ENCODE measurements at regions not wholly inside any gene's neighbourhood (a gene's known extent, or its start where the extent isn't known, plus 50 kb on each side); places are given as distances from the start of the nearest gene placed in this dataset.

GRCh38 chr15:47929138-47929803 lies 191.5 kb upstream of the SLC24A5 start:
- no peak for TF ChIP-seq CTCF (conservative IDR thresholded peaks at IDR 0.05; ENCODE audit: low read length)
- no peak for TF ChIP-seq EZH2phosphoT487 (IDR thresholded peaks at IDR 0.05; ENCODE audit: borderline replicate concordance, low read depth, low read length)
- Histone ChIP-seq H3K36me3 (ENCODE audit: insufficient read depth, low read length) (no peaks in the 10 kb centered on the region), H3K4me2 (ENCODE audit: low read length) (no peak overlapping the region), H3K4me3 (ENCODE audit: low read depth, low read length, poor library complexity, severe bottlenecking) (no peak overlapping the region), H3K4me1 (ENCODE audit: insufficient read depth, low read length, poor library complexity, severe bottlenecking) (peaks cover 5% of the 10 kb centered on the region), H3K79me2 (ENCODE audit: insufficient read depth, low read depth, low read length) (no peaks in the 10 kb centered on the region), H3K27ac (ENCODE audit: low read depth, low read length, poor library complexity, severe bottlenecking) (no peak overlapping the region), H2AFZ (ENCODE audit: low read length) (no peak overlapping the region), H3K9me3 (ENCODE audit: low read length) (no peaks in the 10 kb centered on the region), H3K9me2 (ENCODE audit: insufficient read depth, low read length) (no peaks in the 10 kb centered on the region), H4K20me1 (ENCODE audit: insufficient read depth, low read length) (no peaks in the 10 kb centered on the region)
- intact Hi-C loops (cut with micrococcal nuclease; ENCODE audit: unreplicated experiment): no loop called here
- ChIA-PET CTCF (ENCODE audit: unreplicated experiment) (no interaction called here), POLR2A (interaction anchor here (0.6 kb wide), 1 partner anchor 298 kb away, joined by 3 read pairs; no protein-coding TSS in a partner anchor)
- peak; percentile 39 for DNase-seq (ENCODE audit: low spot score)
- no TSS peak for BruUV-seq (replicated peaks)

- peaks cover 5% of the 10 kb centered on the region for H3K4me1 ChIP-seq (ENCODE audit: insufficient read depth, low read length, poor library complexity, severe bottlenecking)
- ChIA-PET POLR2A (no interaction called here), CTCF (ENCODE audit: unreplicated experiment) (no interaction called here)
- no TSS peak for BruUV-seq (replicated peaks)
- H3K79me2 ChIP-seq (ENCODE audit: insufficient read depth, low read depth, low read length): no peaks in the 10 kb centered on the region
- H3K4me3 ChIP-seq (ENCODE audit: low read depth, low read length, poor library complexity, severe bottlenecking): no peak overlapping the region
- no peak overlapping the region for H3K27ac ChIP-seq (ENCODE audit: low read depth, low read length, poor library complexity, severe bottlenecking)
- no peaks in the 10 kb centered on the region for H3K9me2 ChIP-seq (ENCODE audit: insufficient read depth, low read length)
- no peak overlapping the region for H2AFZ ChIP-seq (ENCODE audit: low read length)
- H4K20me1 ChIP-seq (ENCODE audit: insufficient read depth, low read length): no peaks in the 10 kb centered on the region
- H3K4me2 ChIP-seq (ENCODE audit: low read length): no peak overlapping the region
- TF ChIP-seq EZH2phosphoT487 (IDR thresholded peaks at IDR 0.05; ENCODE audit: borderline replicate concordance, low read depth, low read length) (no peak), CTCF (conservative IDR thresholded peaks at IDR 0.05; ENCODE audit: low read length) (no peak)
- no peaks in the 10 kb centered on the region for H3K9me3 ChIP-seq (ENCODE audit: low read length)
- H3K36me3 ChIP-seq (ENCODE audit: insufficient read depth, low read length): no peaks in the 10 kb centered on the region
- intact Hi-C loops (cut with micrococcal nuclease; ENCODE audit: unreplicated experiment): no loop called here
- no peak for DNase-seq (ENCODE audit: low spot score)
Observed at GRCh38 chr15:47932261-47932660, 188.5 kb upstream of the SLC24A5 start.

- H3K4me1 ChIP-seq (ENCODE audit: insufficient read depth, low read length, poor library complexity, severe bottlenecking): peaks cover 5% of the 10 kb centered on the region
- TF ChIP-seq EZH2phosphoT487 (IDR thresholded peaks at IDR 0.05; ENCODE audit: borderline replicate concordance, low read depth, low read length): no peak
- TF ChIP-seq CTCF (conservative IDR thresholded peaks at IDR 0.05; ENCODE audit: low read length): no peak
- ChIA-PET CTCF (ENCODE audit: unreplicated experiment) (no interaction called here), POLR2A (no interaction called here)
- H3K4me2 ChIP-seq (ENCODE audit: low read length): no peak overlapping the region
- H3K79me2 ChIP-seq (ENCODE audit: insufficient read depth, low read depth, low read length): no peaks in the 10 kb centered on the region
- no peak for DNase-seq (ENCODE audit: low spot score)
- no TSS peak for BruUV-seq (replicated peaks)
- H3K27ac ChIP-seq (ENCODE audit: low read depth, low read length, poor library complexity, severe bottlenecking): no peak overlapping the region
- no peaks in the 10 kb centered on the region for H3K9me3 ChIP-seq (ENCODE audit: low read length)
- H3K4me3 ChIP-seq (ENCODE audit: low read depth, low read length, poor library complexity, severe bottlenecking): no peak overlapping the region
- no peak overlapping the region for H2AFZ ChIP-seq (ENCODE audit: low read length)
- H3K9me2 ChIP-seq (ENCODE audit: insufficient read depth, low read length): no peaks in the 10 kb centered on the region
- H3K36me3 ChIP-seq (ENCODE audit: insufficient read depth, low read length): no peaks in the 10 kb centered on the region
- no peaks in the 10 kb centered on the region for H4K20me1 ChIP-seq (ENCODE audit: insufficient read depth, low read length)
- intact Hi-C loops (cut with micrococcal nuclease; ENCODE audit: unreplicated experiment): no loop called here
Observed at GRCh38 chr15:47932951-47933641, 187.7 kb upstream of the SLC24A5 start.

Measured in OCI-LY7 (cell line).